ENCODE measurements at regions not wholly inside any gene's neighbourhood (a gene's known extent, or its start where the extent isn't known, plus 50 kb on each side); places are given as distances from the start of the nearest gene placed in this dataset.

DNA sequence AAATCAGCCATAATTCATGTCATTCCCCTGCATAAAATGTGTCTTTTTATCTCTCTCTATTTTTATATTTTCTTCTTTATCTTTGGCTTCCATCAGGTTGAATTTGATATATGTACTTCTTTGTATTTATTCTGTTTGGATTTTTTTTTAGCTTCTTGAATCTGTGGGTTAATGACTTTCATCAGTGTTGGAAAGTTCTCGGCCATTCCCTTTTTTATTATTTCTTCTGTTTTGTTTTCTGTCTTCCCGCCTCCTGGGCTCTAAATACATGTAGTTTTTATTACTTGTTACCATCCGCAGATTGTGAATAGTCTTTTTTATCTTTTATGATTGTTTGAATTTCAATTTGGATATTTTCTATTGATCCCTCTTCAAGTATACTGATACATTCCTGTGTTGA, 637.5 kb downstream of the NPHP4 start:
- Mint-ChIP-seq H3K4me1 (no peaks in the 10 kb centered on the region), H3K27me3 (ENCODE audit: low read depth in 3 of 3) (peaks cover 0 to 1% (median 0%) of the 10 kb centered on the region in 3 donors), H3K9me3 (peaks cover 2 to 12% (median 10%) of the 10 kb centered on the region in 7 donors), H3K4me3 (no peak overlapping the region), H3K27ac (no peak overlapping the region), H3K36me3 (no peaks in the 10 kb centered on the region)
- Histone ChIP-seq H3K4me1 (ENCODE audit: control insufficient read depth in 1 of 2, insufficient read depth in 2 of 2, low read length in 2 of 2) (no peaks in the 10 kb centered on the region), H3K36me3 (replicated peaks in 1 of 2; ENCODE audit: control insufficient read depth in 1 of 2, insufficient read depth in 2 of 2, low read length in 2 of 2) (no peaks in the 10 kb centered on the region), H3K4me2 (replicated peaks; ENCODE audit: extremely low read depth, low read length, poor library complexity, severe bottlenecking) (no peak overlapping the region), H3K9ac (ENCODE audit: insufficient read depth, low read length, poor library complexity, severe bottlenecking) (no peak overlapping the region), H3K9me3 (replicated peaks in 1 of 2; ENCODE audit: control insufficient read depth in 1 of 2, insufficient read depth in 1 of 2, low read length in 2 of 2) (peaks cover 0 to 5% of the 10 kb centered on the region in 2 donors), H3K4me3 (replicated peaks in 1 of 3; ENCODE audit: low read depth in 2 of 3, low read length in 3 of 3) (no peak overlapping the region), H2AFZ (ENCODE audit: insufficient read depth, low read depth, low read length, poor library complexity, severe bottlenecking) (no peak overlapping the region), H3K79me2 (ENCODE audit: insufficient read depth, low read length) (no peaks in the 10 kb centered on the region), H4K20me1 (ENCODE audit: insufficient read depth, low read length) (no peaks in the 10 kb centered on the region), H3K27ac (ENCODE audit: low read depth in 1 of 2, low read length in 2 of 2) (no peak overlapping the region), H3K27me3 (ENCODE audit: control insufficient read depth in 2 of 2, insufficient read depth in 2 of 2, low read length in 2 of 2) (no peaks in the 10 kb centered on the region)
- DNase-seq, result no peak
- intact Hi-C loops (cut with micrococcal nuclease), result no loop called here
- TF ChIP-seq, protein P1, sequence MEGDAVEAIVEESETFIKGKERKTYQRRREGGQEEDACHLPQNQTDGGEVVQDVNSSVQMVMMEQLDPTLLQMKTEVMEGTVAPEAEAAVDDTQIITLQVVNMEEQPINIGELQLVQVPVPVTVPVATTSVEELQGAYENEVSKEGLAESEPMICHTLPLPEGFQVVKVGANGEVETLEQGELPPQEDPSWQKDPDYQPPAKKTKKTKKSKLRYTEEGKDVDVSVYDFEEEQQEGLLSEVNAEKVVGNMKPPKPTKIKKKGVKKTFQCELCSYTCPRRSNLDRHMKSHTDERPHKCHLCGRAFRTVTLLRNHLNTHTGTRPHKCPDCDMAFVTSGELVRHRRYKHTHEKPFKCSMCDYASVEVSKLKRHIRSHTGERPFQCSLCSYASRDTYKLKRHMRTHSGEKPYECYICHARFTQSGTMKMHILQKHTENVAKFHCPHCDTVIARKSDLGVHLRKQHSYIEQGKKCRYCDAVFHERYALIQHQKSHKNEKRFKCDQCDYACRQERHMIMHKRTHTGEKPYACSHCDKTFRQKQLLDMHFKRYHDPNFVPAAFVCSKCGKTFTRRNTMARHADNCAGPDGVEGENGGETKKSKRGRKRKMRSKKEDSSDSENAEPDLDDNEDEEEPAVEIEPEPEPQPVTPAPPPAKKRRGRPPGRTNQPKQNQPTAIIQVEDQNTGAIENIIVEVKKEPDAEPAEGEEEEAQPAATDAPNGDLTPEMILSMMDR (IDR thresholded peaks at IDR 0.05), result no peak
- WGBS (ENCODE audit: insufficient coverage), result no CpG with 5 or more reads among the region's 3 CpGs

DNA sequence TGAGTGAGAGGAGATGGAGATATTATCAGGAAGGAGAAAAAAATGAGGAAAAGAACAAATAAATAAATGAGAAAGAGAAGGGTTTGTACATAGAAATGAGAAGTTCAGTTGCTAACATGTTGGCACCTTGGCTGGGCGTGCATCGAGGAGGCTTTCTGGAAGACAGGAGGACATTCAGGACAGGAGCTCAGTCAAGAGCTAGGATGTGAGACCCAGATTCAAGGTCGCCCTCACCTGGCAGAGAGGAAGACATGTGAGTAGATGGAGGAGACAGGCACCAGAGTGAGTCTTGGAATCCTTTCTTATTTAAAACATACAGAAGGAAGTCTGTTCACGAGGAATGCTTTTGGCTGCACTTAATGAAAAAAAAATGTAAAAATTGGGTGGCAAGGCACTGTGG, 640.9 kb downstream of the NPHP4 start:
- WGBS (ENCODE audit: insufficient coverage), result 100% methylated on average over 2 of the region's 4 CpGs
- no peaks in the 10 kb centered on the region for H3K36me3 ChIP-seq (replicated peaks in 1 of 2; ENCODE audit: control insufficient read depth in 1 of 2, insufficient read depth in 2 of 2, low read length in 2 of 2)
- H3K4me1 Mint-ChIP-seq, result no peaks in the 10 kb centered on the region

More for the DNA sequence above, 640.9 kb downstream of the NPHP4 start:
- DNase-seq, result no peak
- Histone ChIP-seq H2AFZ (ENCODE audit: insufficient read depth, low read depth, low read length, poor library complexity, severe bottlenecking) (no peak overlapping the region), H3K4me2 (replicated peaks; ENCODE audit: extremely low read depth, low read length, poor library complexity, severe bottlenecking) (no peak overlapping the region), H3K27ac (ENCODE audit: low read depth in 1 of 2, low read length in 2 of 2) (no peak overlapping the region), H3K9me3 (replicated peaks in 1 of 2; ENCODE audit: control insufficient read depth in 1 of 2, insufficient read depth in 1 of 2, low read length in 2 of 2) (peaks cover 8 to 14% of the 10 kb centered on the region in 2 donors), H3K4me1 (ENCODE audit: control insufficient read depth in 1 of 2, insufficient read depth in 2 of 2, low read length in 2 of 2) (no peaks in the 10 kb centered on the region), H3K4me3 (replicated peaks in 1 of 3; ENCODE audit: low read depth in 2 of 3, low read length in 3 of 3) (no peak overlapping the region), H3K9ac (ENCODE audit: insufficient read depth, low read length, poor library complexity, severe bottlenecking) (no peak overlapping the region), H4K20me1 (ENCODE audit: insufficient read depth, low read length) (no peaks in the 10 kb centered on the region), H3K79me2 (ENCODE audit: insufficient read depth, low read length) (no peaks in the 10 kb centered on the region), H3K27me3 (ENCODE audit: control insufficient read depth in 2 of 2, insufficient read depth in 2 of 2, low read length in 2 of 2) (no peaks in the 10 kb centered on the region)
- intact Hi-C loops (cut with micrococcal nuclease), result no loop called here
- Mint-ChIP-seq H3K27me3 (ENCODE audit: low read depth in 3 of 3) (peaks cover 0 to 1% (median 0%) of the 10 kb centered on the region in 3 donors), H3K36me3 (no peaks in the 10 kb centered on the region), H3K27ac (no peak overlapping the region), H3K4me3 (no peak overlapping the region), H3K9me3 (peaks cover 6 to 15% (median 12%) of the 10 kb centered on the region in 7 donors)
- TF ChIP-seq, protein P1 (IDR thresholded peaks at IDR 0.05), result no peak
